ENCODE measurements at regions not wholly inside any gene's neighbourhood (a gene's known extent, or its start where the extent isn't known, plus 50 kb on each side); places are given as distances from the start of the nearest gene placed in this dataset.
"Not testable (repeated sequence)": the region's sequence is repeated elsewhere in the genome, so short reads cannot be mapped to it uniquely, and the experiment has no call there.

GRCh38 chr6:98358173-98358572 is 476.2 kb upstream of the POU3F2 start:
- DNase-seq, result no peak

GRCh38 chr6:98366371-98366770 is 468.0 kb upstream of the POU3F2 start:
- no peak for DNase-seq

GRCh38 chr6:98380589-98380988 is 453.8 kb upstream of the POU3F2 start:
- no peak for DNase-seq

- DNase-seq, result no peak
Measured at GRCh38 chr6:98382246-98382645, 452.1 kb upstream of the POU3F2 start.

- DNase-seq, result no peak
Measured at GRCh38 chr6:98384334-98384733, 450.0 kb upstream of the POU3F2 start.

- no peak for DNase-seq
Measured at GRCh38 chr6:98384801-98385200, 449.6 kb upstream of the POU3F2 start.

GRCh38 chr6:98395610-98396166 is 438.7 kb upstream of the POU3F2 start:
- DNase-seq, result no peak

GRCh38 chr6:98416027-98416426 is 418.3 kb upstream of the POU3F2 start:
- no peak for DNase-seq

GRCh38 chr6:98416497-98417158 is 417.7 kb upstream of the POU3F2 start:
- DNase-seq, result not testable (repeated sequence)

GRCh38 chr6:98433325-98434056 is 400.9 kb upstream of the POU3F2 start:
- DNase-seq, result no peak

- DNase-seq, result no peak
Measured at GRCh38 chr6:98443633-98444032, 390.7 kb upstream of the POU3F2 start.

- no peak for DNase-seq
Measured at GRCh38 chr6:98452685-98453084, 381.7 kb upstream of the POU3F2 start.

GRCh38 chr6:98454809-98455322 is 379.5 kb upstream of the POU3F2 start:
- DNase-seq, result no peak

GRCh38 chr6:98458708-98459107 is 375.7 kb upstream of the POU3F2 start:
- no peak for DNase-seq

GRCh38 chr6:98463038-98464000 is 371.1 kb upstream of the POU3F2 start:
- DNase-seq, result no peak

GRCh38 chr6:98467091-98467490 is 367.3 kb upstream of the POU3F2 start:
- no peak for DNase-seq

GRCh38 chr6:98467902-98468301 is 366.5 kb upstream of the POU3F2 start:
- DNase-seq, result no peak

GRCh38 chr6:98469141-98469540 is 365.2 kb upstream of the POU3F2 start:
- no peak for DNase-seq

GRCh38 chr6:98470821-98471220 is 363.6 kb upstream of the POU3F2 start:
- DNase-seq, result no peak

- no peak for DNase-seq
Measured at GRCh38 chr6:98471444-98471843, 362.9 kb upstream of the POU3F2 start.

GRCh38 chr6:98477231-98477630 is 357.1 kb upstream of the POU3F2 start:
- no peak for DNase-seq

- DNase-seq, result no peak
Measured at GRCh38 chr6:98484696-98485095, 349.7 kb upstream of the POU3F2 start.

- DNase-seq, result no peak
Measured at GRCh38 chr6:98485593-98485992, 348.8 kb upstream of the POU3F2 start.

All from activated CD4-positive, CD25-positive, alpha-beta regulatory T cell treated with anti-CD3 and anti-CD28 coated beads, Interleukin-2, amount 50 U/mL, for 72 hours (primary cell).